Testis (tissue), 2 donors: ENCODE measurements at regions not wholly inside any gene's neighbourhood (a gene's known extent, or its start where the extent isn't known, plus 50 kb on each side); places are given as distances from the start of the nearest gene placed in this dataset.

ENCODE experiments used
- CTCF ChIP-seq, 3 experiments: fragments of 450-650 bp in 2 of 3; fragments of 200-600 bp in 1 of 3; sonication (generic) in 1 of 3; IDR thresholded peaks; one replicate each; pipeline ENCODE4 v1.5.1; 2016 to 2019; ENCODE audit warnings: antibody characterized with exemption in 3 of 3, mild to moderate bottlenecking in 2 of 3, moderate library complexity in 1 of 3
- POLR2A ChIP-seq: fragments of 450-650 bp; IDR thresholded peaks from one replicate; pipeline ENCODE4 v1.6.1; 2017; ENCODE audit warnings: antibody characterized with exemption, mild to moderate bottlenecking, moderate library complexity

- TF ChIP-seq CTCF (IDR thresholded peaks at IDR 0.05) = no peak
- no peak for TF ChIP-seq POLR2A
Measured at GRCh38 chr17:77815127-77815905, 143.2 kb upstream of the TNRC6C start.
